Activated T-cell treated with anti-CD3 and anti-CD28 coated beads for 1 hour (primary cell): ENCODE measurements at regions not wholly inside any gene's neighbourhood (a gene's known extent, or its start where the extent isn't known, plus 50 kb on each side); places are given as distances from the start of the nearest gene placed in this dataset.
"Not testable (repeated sequence)": the region's sequence is repeated elsewhere in the genome, so short reads cannot be mapped to it uniquely, and the experiment has no call there.

Experiments
- DNase-seq: peaks from one replicate; pipeline ENCODE4 v3.0.0-alpha.2; 2020; ENCODE audit warnings: low read depth

DNA sequence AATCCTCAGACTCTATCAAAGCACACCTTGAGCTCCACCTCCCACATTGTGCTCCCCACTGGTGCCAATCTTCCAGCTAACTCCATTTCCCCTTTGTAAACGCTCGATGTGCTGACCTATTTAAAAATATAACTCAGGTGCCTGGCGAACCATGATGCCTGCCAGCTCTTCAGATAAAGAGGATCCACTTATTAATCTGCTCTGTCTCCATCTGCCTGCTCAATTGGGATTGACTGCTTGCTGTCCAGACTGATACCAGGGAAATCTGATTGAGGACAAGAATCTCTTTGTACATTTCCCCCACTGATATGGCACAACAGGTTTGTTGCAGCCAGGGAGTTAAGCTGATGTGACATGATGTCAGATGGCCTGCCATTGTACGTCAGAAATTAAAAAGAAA lies 2036.5 kb upstream of the CELF4 start:
- DNase-seq, result no peak

DNA sequence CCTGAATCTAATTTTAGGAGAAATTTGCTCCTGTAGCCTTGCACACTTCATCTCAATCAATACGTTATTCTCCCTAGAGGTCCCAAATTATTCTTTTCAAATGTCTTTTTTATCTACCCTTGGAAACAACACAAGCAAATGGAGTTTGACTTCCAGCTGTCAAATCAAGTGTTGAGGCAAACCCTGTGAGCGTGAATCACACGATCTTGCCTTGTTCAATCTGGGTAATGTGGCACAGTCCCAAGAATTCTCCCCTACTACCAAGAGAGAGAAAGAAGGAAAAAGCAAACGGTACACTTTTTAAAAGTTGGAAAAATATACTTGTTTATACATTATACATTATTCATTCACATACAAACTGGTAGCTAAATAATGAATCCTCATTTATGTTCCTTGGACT lies 2035.3 kb upstream of the CELF4 start:
- no peak for DNase-seq

DNA sequence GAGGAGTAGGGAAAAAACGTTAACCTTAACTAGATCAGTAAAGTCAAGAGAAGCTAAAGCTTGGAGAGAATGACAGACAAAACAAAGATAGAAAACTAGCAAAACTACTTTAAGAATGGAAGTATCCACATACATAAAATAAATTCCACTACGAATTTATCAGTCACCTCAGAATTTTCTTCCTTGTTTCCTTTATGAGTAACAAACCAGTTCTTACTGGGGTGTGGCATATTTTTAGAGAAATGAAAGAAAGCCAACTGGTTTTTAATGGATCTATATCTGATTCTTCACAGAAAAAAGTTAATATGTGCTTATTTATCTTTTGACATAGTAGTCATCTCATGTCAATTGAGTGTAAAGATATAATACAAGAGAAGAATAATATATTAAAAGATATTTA lies 2033.7 kb upstream of the CELF4 start:
- no peak for DNase-seq

DNA sequence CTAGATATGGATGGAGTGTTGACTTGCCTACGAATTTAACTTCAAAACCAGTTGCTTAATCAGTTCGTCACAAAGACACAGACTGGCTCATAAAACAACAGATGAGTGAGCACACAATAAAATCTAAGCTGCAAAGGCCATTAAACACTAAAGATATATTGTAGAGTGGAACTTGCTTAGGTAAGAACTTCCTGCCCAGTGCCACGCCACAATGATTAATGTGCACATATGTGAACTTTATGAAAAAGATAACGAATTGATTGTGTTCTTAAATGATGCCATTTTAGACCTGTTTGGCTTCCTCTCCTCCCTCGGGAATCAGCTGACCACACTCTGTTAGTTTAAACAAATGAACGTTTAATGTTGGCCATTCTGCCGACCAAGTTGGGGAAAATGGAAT lies 2031.3 kb upstream of the CELF4 start:
- no peak for DNase-seq

DNA sequence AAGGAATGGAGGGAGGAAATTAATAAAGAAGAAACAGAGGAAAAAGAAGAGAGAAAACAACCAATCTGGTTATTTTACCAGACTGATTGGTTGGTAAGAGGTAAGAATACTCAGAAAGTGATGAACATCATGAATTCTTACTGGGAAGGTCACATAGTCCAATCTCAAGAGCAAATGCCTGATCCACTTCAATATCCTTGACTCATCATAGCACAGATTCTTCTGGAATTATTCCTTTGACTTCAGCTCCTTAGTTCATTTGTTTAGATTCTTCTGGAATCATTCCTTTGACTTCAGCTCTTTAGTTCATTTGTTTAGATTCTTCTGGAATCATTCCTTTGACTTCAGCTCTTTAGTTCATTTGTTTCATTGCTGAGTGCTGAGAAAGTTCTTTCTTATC lies 2030.6 kb upstream of the CELF4 start:
- no peak for DNase-seq

DNA sequence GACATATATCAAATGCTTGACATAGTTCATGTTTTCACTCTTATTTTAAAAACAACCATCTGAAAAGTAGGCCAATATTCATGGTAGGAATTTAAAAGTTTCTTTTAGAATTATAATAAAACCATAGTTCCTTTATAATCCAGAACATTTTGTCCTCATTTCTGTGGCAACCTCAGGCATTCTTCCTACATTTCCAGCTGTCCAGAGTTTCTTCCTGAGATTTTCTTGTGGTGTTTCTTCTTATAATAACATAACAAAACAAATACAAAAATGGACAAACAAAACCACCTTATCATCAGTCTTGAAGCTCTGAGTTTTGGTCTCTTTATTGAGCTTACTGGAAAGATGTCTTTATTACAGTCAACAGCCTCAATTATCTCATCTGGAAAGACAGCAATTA lies 2028.6 kb upstream of the CELF4 start:
- no peak for DNase-seq

DNA sequence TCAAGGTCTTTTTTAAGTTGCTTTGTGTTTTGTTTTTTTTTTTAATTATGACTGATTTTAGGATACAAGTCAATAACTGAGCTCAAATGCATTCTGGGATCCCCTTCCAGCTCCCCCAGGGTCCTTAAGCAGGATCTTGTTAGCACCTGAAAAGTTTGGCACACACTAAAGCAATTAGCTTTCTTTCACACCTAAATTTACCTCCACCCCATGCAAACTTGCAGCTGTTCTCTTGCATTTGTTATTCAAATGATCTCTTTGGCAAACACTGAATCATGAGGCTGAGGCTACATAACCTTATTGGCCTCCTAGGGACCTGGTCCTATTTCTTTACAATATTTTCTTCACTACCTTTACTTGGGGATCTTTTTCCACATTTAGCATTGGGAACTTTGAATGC lies 2026.1 kb upstream of the CELF4 start:
- no peak for DNase-seq

DNA sequence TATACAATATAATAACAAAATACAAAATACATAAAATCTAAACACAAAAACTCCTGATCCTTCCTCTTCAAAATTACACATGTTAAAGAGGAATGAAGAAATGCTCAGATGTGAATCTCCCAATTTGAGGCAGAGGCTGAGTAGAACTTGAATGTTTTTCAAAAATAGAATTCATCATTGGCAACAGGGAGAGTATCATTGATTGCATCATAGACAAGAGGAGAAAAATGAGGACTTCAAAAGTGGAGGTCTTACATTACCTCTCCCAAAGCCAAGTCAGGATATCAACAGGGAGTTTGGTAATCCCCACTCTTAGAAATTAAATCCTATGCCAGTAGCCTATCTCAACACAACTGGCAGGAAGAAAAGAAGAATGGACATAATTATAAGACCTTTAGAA lies 2023.9 kb upstream of the CELF4 start:
- no peak for DNase-seq

DNA sequence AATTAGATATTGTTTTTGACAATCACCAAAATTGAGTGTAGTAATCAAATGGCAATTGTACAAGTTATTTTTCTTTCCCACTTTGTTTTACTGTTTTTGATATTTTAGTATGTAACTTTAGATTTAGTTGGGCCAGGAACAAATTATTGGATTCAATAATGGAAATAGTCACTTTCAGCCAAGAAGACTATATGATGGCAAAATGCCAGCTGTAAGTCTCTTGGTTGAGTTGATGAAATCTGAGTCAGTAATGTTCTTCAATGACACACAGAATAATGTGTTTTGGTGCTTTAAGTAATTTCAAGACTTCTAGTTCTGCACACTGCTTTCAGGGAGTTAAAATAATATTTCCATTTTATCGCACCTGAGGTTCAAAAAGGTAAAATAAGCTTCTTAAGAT lies 2022.0 kb upstream of the CELF4 start:
- no peak for DNase-seq

DNA sequence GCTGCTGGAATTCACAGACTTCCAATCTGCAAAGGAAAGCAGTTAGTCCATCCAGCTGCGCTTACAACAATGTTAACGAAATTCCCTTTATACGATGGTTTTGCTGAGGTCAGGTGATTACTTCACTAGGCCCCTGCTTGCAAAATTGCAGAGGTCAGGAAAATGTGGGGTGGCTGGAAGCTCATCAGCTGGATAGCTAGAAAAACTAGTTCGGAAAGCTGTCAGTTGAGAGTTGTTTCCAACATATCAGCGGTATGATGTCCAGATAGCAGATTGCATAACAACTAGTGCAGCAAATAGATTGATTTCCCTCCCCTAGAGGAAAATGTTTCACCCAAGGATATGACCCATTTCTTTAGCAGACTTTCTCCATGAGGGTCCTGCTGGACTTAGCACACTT lies 2021.1 kb upstream of the CELF4 start:
- no peak for DNase-seq

DNA sequence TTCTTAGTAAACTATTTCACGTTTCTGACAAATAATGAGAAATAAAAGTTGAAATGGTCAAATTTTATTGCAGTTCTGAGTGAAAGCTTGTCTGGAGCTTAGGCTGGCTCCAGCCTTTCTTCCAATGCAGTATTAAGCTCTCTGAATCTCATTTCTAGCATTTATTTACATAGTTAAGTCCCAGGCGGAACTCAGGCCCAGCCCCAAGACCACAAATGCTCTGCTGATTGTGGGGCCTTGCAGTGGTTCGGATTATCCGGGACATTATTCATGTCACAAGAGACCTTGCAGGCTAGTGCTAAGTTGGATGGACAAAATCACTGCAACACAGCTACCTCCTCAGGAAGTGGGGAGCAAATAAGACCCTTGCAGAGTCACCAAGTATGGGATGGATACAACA lies 2009.3 kb upstream of the CELF4 start:
- no peak for DNase-seq

DNA sequence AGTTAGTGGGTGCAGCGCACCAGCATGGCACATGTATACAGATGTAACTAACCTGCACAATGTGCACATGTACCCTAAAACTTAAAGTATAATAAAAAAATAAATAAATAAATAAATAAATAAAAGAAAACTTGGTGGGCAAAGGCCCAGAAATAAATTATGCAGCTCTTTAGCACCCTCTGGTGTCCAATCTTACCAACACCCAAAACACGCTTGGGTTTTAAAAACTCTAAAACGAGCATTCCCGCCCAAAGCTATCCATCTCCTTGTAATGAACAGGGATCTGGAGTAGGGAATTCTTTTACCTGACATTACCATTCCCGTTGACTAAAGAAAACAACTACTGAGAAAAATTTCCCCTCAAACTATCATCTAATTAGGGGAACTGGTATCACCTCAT lies 2005.9 kb upstream of the CELF4 start:
- no peak for DNase-seq

DNA sequence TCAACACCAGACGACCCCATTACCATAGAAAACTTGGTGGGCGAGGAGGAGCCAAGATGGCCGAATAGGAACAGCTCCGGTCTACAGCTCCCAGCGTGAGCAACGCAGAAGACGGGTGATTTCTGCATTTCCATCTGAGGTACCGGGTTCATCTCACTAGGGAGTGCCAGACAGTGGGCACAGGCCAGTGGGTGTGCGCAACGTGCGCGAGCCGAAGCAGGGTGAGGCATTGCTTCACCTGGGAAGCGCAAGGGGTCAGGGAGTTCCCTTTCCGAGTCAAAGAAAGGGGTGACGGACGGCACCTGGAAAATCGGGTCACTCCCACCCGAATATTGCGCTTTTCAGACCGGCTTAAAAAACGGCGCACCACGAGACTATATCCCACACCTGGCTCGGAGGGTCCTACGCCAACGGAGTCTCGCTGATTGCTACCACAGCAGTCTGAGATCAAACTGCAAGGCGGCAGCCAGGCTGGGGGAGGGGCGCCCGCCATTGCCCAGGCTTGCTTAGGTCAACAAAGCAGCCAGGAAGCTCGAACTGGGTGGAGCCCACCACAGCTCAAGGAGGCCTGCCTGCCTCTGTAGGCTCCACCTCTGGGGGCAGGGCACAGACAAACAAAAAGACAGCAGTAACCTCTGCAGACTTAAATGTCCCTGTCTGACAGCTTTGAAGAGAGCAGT lies 2000.1 kb upstream of the CELF4 start:
- not testable (repeated sequence) for DNase-seq

DNA sequence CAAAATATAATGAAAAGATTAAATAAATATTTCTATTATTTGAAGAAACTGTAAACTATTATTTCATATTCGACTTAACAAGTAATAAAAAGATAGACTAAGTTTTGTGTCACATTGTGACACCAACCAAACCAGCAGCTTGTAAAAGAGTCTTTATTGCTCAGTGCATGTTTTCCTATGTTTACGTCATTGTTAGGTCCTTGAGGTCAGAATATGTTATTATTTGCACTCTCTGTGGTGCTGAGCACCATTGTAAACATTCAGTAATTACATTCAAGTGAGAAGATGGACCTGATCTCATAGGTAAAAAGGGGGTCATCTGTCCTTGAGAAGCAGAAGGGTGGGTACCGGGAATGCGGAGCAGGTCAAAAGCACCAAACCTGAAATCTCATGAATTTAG lies 1999.1 kb upstream of the CELF4 start:
- no peak for DNase-seq

DNA sequence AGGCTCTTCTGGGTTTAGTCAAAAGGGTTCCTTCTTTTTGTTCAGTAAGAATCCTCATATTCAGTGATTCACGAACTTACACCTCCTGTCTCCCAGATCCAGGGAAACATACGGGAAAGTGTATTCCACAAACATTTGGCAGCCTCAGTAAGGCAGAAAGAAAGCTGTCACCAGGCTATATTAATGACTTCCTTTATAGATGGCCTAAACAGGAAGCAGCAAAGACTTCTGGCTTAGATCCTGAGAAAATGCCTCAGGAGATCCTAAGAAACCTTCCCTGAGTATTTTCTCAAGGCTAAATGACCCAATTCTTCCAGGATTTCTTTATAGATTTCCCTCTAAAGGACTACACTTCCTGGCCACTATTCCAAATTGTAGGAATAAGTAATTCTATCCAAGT lies 1995.5 kb upstream of the CELF4 start:
- DNase-seq, result no peak

DNA sequence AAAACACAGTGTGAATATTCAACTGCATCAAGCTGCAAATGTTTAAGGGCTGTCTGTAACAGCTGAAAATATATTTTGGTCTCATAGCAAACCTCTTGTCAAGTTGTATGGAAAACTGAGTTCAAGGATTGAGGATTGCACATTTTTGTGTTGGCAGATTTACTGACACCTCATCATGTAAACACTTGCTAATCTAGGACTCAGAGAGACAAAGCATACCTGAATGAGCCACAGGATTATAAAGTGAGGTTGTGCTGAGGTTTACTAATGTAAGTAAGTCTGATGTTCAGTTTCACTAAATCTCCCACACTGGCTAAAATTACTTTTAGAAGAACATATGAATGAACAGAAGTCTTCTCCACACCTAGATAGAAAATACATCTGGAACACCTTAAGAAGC lies 1993.1 kb upstream of the CELF4 start:
- DNase-seq, result no peak

DNA sequence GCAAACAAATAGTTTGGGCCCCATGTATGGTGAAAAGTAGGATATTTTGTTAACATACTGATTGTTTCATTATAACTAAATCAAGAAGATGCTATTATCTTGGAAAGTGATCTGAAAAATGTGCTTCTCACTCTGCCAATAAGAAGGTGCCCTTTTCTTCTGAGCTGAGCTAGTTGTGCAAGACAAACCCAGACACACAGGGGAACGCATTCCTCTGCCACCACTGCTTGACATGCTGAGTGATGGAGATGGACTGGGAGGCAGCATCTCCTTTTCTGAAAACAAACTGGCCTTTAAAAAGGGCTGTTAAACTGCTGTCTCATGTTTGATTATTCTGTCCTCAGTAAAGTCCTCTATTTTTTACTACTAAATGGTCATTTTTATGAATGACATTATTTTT lies 1989.9 kb upstream of the CELF4 start:
- no peak for DNase-seq

DNA sequence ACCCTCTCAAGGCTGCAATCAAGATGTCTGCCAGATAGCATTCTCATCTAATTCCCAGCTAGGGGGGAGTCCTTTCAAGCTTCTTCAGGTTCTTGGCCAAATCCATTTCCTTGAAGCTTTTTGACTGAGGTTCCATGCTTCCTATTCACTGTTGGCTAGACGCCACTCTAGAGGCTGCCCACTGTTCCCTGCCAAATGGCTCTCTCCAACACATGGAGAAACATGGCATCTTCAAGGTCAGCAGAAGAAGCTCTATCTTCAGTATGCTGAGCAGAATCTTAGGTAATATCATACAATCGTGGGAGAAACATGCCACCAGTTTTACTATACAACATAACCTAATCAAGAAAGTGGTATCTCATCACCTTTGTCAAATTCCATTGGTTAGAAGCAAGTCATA lies 1985.1 kb upstream of the CELF4 start:
- no peak for DNase-seq

DNA sequence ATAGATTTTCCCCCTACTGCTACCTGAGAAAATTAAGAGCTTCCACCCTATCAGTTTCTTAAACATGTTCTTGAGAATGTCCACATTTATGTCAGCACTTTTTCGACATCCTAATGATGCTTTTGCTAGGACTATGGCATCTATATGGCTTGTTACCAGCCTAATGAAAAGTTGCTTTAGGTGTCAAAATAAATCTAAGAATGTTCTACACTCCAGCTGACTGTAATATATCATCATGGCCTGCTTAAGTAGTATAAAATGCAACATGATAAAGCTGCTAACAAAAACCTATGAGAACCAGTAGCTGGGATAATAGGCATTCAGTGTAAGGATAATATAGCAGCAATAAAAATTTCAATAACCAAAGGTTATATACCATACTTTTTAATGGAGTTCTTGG lies 1983.5 kb upstream of the CELF4 start:
- DNase-seq, result no peak

DNA sequence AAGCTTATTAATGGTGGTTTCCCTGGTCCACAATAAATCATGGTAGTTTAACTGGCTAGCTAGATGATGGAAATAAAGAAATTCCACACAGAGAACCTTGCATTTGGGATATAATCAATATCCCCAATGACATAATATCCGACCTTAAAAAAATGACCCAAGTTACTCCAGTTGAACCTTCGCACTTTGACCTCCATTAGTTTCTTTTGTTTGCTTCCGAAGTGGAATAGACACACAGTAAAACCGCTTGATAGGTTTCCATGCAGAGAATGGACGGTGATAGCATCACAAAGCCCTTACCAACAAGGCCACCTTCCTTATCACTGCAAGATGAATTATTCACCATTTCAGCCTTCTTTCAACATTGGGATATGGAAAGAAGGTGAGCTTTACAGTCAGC lies 1966.1 kb upstream of the CELF4 start:
- DNase-seq, result no peak

DNA sequence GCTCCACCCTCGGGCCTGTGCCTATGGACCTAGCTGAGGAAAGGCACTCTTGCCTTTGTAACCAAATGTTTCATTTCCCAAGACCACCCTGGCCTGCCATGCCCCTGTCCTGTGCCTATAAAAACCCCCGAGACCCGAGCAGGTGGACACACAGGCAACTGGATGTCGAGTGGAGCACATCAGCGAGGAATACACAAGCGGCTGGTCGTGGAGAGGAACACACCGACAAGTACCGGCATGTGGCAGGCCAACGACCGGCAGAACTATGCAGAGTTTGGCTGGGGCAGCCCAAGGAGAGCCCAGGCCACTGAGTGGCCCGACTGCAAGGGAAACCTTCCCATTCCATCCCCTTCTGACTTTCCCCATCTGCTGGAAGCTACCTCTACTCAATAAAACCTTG lies 1963.8 kb upstream of the CELF4 start:
- no peak for DNase-seq

DNA sequence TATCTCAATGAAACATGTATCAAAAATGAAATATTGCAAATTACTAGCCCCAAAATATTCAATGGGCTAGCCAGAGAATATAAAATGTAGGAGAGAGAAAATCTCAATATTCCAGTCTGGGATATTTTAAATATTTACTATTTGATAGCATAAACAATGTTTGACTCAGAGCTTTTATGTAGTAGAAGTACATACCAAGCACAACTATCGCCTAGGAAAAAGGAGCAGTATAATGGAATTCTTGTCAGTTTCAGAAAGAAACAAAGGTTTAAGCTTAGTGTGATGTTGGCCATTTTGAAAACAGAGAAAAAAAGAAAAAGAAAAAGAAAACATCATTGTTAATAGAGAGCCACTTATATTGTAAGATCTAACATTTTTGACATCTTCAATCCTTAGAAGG lies 1961.9 kb upstream of the CELF4 start:
- DNase-seq, result no peak

DNA sequence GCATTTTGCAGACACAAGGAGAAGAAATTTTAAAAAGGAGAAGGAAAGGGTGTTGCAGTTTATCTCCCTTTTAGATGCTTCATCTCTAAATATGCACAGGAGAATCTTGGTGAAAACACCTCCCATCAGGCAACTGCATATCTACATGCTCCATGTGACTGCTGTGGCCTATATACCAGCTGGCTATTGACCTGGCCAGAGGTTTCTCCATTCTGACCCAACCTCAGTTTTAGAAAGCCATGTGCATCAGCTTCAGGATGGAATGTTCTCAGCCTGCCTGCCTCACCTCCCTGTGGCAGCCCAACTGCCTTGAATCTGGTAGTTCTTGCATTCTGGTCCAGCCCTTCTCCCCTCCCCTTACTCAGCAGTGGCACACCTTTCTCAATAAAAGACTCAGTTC lies 1958.8 kb upstream of the CELF4 start:
- no peak for DNase-seq

DNA sequence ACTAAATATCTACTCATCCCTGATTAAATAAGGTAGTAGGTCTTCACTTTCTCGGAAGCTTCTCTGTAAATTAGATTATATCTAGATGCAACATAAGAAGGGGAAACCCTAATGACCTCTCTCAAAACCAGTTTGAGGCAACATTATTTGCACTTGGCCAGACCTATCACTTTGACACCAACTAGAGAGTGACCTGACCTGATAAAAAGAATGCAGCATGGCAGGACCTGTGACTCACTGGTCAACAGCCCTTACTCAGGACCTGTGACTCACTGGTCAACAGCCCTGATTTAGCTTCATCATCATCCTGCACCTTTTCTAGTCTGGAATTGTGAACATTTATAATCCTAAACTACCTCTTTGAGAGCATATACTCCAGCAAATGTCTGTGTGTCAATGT lies 1957.7 kb upstream of the CELF4 start:
- no peak for DNase-seq

DNA sequence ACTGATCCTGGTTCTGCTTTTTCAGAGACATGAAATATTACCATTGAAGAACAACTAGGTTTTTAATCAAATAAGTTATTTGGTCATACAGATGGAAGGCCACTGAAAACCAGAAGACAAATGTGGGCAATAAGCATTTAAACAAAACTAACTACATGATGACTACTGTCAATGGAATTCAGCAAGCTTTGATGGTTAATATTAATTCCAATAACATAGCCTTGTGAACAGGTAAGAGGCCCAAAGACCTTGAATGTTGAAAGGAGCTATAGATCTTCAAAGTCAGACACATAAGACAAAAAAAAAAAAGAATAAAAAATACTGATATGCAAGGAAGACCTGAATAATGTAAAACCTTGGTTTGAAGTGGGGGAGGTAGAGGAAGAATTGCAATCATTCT lies 1955.6 kb upstream of the CELF4 start:
- no peak for DNase-seq
